ENCODE measurements at regions not wholly inside any gene's neighbourhood (a gene's known extent, or its start where the extent isn't known, plus 50 kb on each side); places are given as distances from the start of the nearest gene placed in this dataset.

GRCh38 chr4:71277353-71277752 lies 61.5 kb upstream of the SLC4A4 start:
- no peak for DNase-seq (ENCODE audit: low spot score)

DNA sequence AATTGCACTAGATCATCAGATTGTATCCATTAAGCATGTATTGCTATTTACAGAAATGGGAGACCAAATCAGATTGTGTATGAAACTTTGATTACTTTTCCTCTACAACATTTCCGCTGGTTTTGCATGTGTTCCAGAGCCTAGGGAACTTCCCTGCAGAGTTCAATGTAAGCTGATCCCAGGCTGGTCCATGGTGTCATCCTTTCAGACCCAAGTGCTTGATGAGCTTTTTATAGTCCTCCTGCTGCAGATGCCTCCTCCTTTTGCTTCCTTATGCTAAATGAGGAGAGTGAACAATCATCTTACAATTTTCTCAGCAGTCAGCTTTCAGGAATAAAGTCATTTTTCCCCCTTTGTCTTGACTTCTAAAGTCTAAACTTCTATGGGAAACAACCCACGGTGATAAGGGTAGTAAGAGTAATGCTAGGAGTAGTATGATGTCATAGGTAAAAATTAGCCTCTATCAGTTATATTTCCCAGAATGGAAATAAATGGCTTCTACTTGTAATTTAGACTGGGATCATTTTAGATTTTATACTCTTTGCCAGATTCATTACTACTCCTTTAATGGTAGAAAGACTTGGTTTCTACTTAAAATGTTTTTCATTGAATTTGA lies 55.1 kb upstream of the SLC4A4 start:
- DNase-seq (ENCODE audit: low spot score) = no peak

DNA sequence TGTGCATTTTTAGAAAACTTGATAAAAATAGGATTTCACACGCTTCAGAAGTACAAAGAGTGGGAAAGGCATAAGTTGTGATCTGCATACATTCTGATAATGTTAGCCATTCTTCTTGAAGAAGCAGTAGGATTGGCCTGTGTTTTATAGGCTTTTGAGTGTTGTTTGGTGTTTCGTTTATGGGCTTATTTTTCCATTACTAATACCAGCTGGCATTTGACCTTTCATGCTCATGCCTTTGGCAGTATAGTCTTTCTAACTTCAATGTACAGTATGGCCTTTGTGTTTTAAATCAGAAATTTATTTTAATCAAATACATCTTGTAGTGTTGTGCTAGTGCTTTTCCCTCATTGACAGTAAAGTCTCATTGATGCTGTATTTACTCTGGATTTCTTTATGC lies 51.5 kb upstream of the SLC4A4 start:
- no peak for DNase-seq (ENCODE audit: low spot score)

DNA sequence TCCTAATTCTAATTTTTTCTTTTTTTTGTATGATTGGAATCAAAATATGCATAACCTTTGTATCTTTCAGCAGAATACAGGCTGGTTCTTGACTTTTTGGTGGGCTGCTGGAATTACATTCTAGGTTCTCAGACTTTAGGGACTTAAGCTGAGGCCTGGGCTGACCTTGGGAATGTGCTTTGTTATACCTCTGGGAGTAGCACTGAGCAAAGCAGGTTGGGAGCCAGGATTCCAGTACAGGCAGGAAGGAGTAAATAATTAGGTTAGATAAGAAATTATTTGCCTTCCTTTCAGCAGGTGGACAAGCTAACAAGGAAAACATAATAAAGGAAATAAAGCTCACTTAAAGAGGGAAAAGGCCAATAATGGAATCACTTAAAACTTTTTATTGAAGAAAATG lies 49.9 kb upstream of the SLC4A4 start:
- no peak for DNase-seq (ENCODE audit: low spot score)

Measured in GM03348 (cell line).